Neuronal stem cell (in vitro differentiated cells): ENCODE measurements at regions not wholly inside any gene's neighbourhood (a gene's known extent, or its start where the extent isn't known, plus 50 kb on each side); places are given as distances from the start of the nearest gene placed in this dataset.

Source experiments
- DNase-seq: peaks from one replicate; pipeline ENCODE4 v3.0.0-alpha.2; 2013; ENCODE audit warnings: low spot score
- H2AFZ ChIP-seq: one replicate; pipeline ENCODE4 v1.6.1; 2013; ENCODE audit warnings: mild to moderate bottlenecking, low read length, inconsistent platforms
- H2AK5ac ChIP-seq: 2 replicates; pipeline ENCODE4 v1.6.1; 2013; ENCODE audit warnings: low read depth, mild to moderate bottlenecking, inconsistent platforms, low read length, moderate library complexity, mixed read lengths
- H2BK120ac ChIP-seq: 2 replicates; pipeline ENCODE4 v1.6.1; 2013; ENCODE audit warnings: low read depth, mild to moderate bottlenecking, inconsistent platforms, low read length, moderate library complexity, mixed read lengths
- H2BK12ac ChIP-seq: one replicate; pipeline ENCODE4 v1.6.1; 2013; ENCODE audit warnings: low read length, inconsistent platforms
- H2BK15ac ChIP-seq: 2 replicates; pipeline ENCODE4 v1.6.1; 2013; ENCODE audit warnings: mild to moderate bottlenecking, low read length, inconsistent platforms, mixed read lengths
- H2BK5ac ChIP-seq: one replicate; pipeline ENCODE4 v1.6.1; 2013; ENCODE audit warnings: inconsistent platforms, mild to moderate bottlenecking, low read length, moderate library complexity
- H3K14ac ChIP-seq: one replicate; pipeline ENCODE4 v1.6.1; 2013; ENCODE audit warnings: low read length, inconsistent platforms
- H3K18ac ChIP-seq: 2 replicates; pipeline ENCODE4 v1.6.1; 2013; ENCODE audit warnings: low read length, inconsistent platforms
- H3K23ac ChIP-seq: 2 replicates; pipeline ENCODE4 v1.6.1; 2013; ENCODE audit warnings: low read depth, mild to moderate bottlenecking, mixed read lengths, low read length, inconsistent platforms; ENCODE audit not compliant: poor library complexity
- H3K27ac ChIP-seq: replicated peaks from 3 replicates; pipeline ENCODE4 v1.5.1; 2013; ENCODE audit warnings: low read length, inconsistent platforms
- H3K27me3 ChIP-seq, 3 experiments: 2 replicates each; pipeline ENCODE4 v1.6.1; 2013; ENCODE audit warnings: low read length in 3 of 3, mild to moderate bottlenecking in 2 of 3, inconsistent platforms in 1 of 3, low read depth in 1 of 3, mixed read lengths in 1 of 3, moderate library complexity in 1 of 3; ENCODE audit not compliant: control insufficient read depth in 3 of 3, insufficient read depth in 3 of 3
- H3K36me3 ChIP-seq, 2 donors: replicated peaks in 1 of 2; 2 replicates each; pipeline ENCODE4 v1.6.1; 2013; ENCODE audit warnings: low read length in 2 of 2; ENCODE audit not compliant: control insufficient read depth in 2 of 2, insufficient read depth in 2 of 2
- H3K4ac ChIP-seq: 2 replicates; pipeline ENCODE4 v1.6.1; 2013; ENCODE audit warnings: inconsistent platforms, mild to moderate bottlenecking, low read length, moderate library complexity
- H3K4me1 ChIP-seq, 2 donors: 1 replicate in 1 of 2; 2 replicates in 1 of 2; pipeline ENCODE4 v1.6.1; 2013; ENCODE audit warnings: low read length in 2 of 2, low read depth in 1 of 2; ENCODE audit not compliant: control insufficient read depth in 2 of 2, insufficient read depth in 1 of 2
- H3K4me2 ChIP-seq: one replicate; pipeline ENCODE4 v1.6.1; 2013; ENCODE audit warnings: mild to moderate bottlenecking, low read length, inconsistent platforms; ENCODE audit not compliant: insufficient read depth, poor library complexity, severe bottlenecking
- H3K4me3 ChIP-seq, 2 donors: 2 replicates each; pipeline ENCODE4 v1.5.1; 2013; ENCODE audit warnings: low read length in 2 of 2, mild to moderate bottlenecking in 2 of 2, inconsistent platforms in 1 of 2, moderate library complexity in 1 of 2
- H3K79me1 ChIP-seq: one replicate; pipeline ENCODE4 v1.6.1; 2013; ENCODE audit warnings: low read depth, mild to moderate bottlenecking, inconsistent platforms, low read length, moderate library complexity
- H3K9ac ChIP-seq: one replicate; pipeline ENCODE4 v1.6.1; 2013; ENCODE audit warnings: mild to moderate bottlenecking, low read depth, low read length, inconsistent platforms; ENCODE audit not compliant: poor library complexity
- H3K9me3 ChIP-seq, 2 donors: replicated peaks in 1 of 2; 2 replicates each; pipeline versions ENCODE3 to v1.6.1; 2013; ENCODE audit warnings: low read length in 2 of 2, mild to moderate bottlenecking in 2 of 2, inconsistent platforms in 1 of 2, low read depth in 1 of 2, mixed read lengths in 1 of 2, moderate library complexity in 1 of 2; ENCODE audit not compliant: control insufficient read depth in 2 of 2, insufficient read depth in 1 of 2
- H4K8ac ChIP-seq: one replicate; pipeline ENCODE4 v1.6.1; 2013; ENCODE audit warnings: low read depth, mild to moderate bottlenecking, inconsistent platforms, low read length, moderate library complexity
- H4K91ac ChIP-seq: one replicate; pipeline ENCODE4 v1.6.1; 2013; ENCODE audit warnings: low read length, low read depth, mild to moderate bottlenecking, inconsistent platforms; ENCODE audit not compliant: poor library complexity
- WGBS, 2 donors: extraction: QIAGEN DNeasy Blood & Tissue Kit; methylation state at CpG; one replicate each; pipeline ENCODE4 v1.1.7; 2013; ENCODE audit warnings: missing lambda C conversion rate in 2 of 2, mixed read lengths in 1 of 2; ENCODE audit not compliant: insufficient read length in 2 of 2, insufficient replicate concordance in 1 of 2; ENCODE audit errors: extremely low coverage in 2 of 2; 5-methylcytosine and 5-hydroxymethylcytosine counted together

- Histone ChIP-seq H2BK5ac (no peak overlapping the region), H2BK12ac (no peak overlapping the region), H3K27ac (peak overlapping the region; percentile 69), H4K91ac (no peak overlapping the region), H3K79me1 (no peaks in the 10 kb centered on the region), H3K27me3 (no peaks in the 10 kb centered on the region), H3K4ac (no peak overlapping the region), H3K4me2 (no peak overlapping the region), H3K9me3 (no peaks in the 10 kb centered on the region), H4K8ac (no peak overlapping the region), H2BK15ac (no peak overlapping the region), H3K4me3 (no peak overlapping the region), H3K18ac (peak overlapping the region; percentile 73), H2AK5ac (no peak overlapping the region), H2AFZ (no peak overlapping the region), H3K4me1 (peaks cover 0 to 19% of the 10 kb centered on the region in 2 donors), H2BK120ac (no peak overlapping the region), H3K23ac (no peak overlapping the region), H3K14ac (no peak overlapping the region), H3K36me3 (no peaks in the 10 kb centered on the region), H3K9ac (no peak overlapping the region)
- no peak for DNase-seq
- WGBS, 2 donors, result no CpG with 5 or more reads among the region's 1 CpG
These were observed 92.9 kb upstream of the ISX start for GRCh38 chr22:34973016-34973415.

- no peak overlapping the region for H4K8ac ChIP-seq
- no peak overlapping the region for H2BK120ac ChIP-seq
- H2AK5ac ChIP-seq, result no peak overlapping the region
- peak overlapping the region; percentile 21 for H3K27ac ChIP-seq
- WGBS, 2 donors, result no CpG with 5 or more reads among the region's 2 CpGs
- H3K27me3 ChIP-seq, result no peaks in the 10 kb centered on the region
- no peak overlapping the region for H2BK5ac ChIP-seq
- H3K9me3 ChIP-seq, result no peaks in the 10 kb centered on the region
- H3K4me2 ChIP-seq, result no peak overlapping the region
- no peak overlapping the region for H3K14ac ChIP-seq
- no peak overlapping the region for H2BK12ac ChIP-seq
- peaks cover 0 to 18% of the 10 kb centered on the region in 2 donors for H3K4me1 ChIP-seq
- H3K79me1 ChIP-seq, result no peaks in the 10 kb centered on the region
- DNase-seq, result no peak
- H2AFZ ChIP-seq, result no peak overlapping the region
- no peak overlapping the region for H3K4me3 ChIP-seq
- H4K91ac ChIP-seq, result no peak overlapping the region
- no peak overlapping the region for H2BK15ac ChIP-seq
- no peak overlapping the region for H3K23ac ChIP-seq
- peak overlapping the region; percentile 54 for H3K18ac ChIP-seq
- H3K9ac ChIP-seq, result no peak overlapping the region
- H3K4ac ChIP-seq, result no peak overlapping the region
- H3K36me3 ChIP-seq, result no peaks in the 10 kb centered on the region
These were observed 92.0 kb upstream of the ISX start for GRCh38 chr22:34973926-34974325.

GRCh38 chr22:34975721-34976120 lies 90.2 kb upstream of the ISX start:
- Histone ChIP-seq H2AFZ (no peak overlapping the region), H3K4me1 (peaks cover 0 to 17% of the 10 kb centered on the region in 2 donors), H3K36me3 (no peaks in the 10 kb centered on the region), H3K79me1 (no peaks in the 10 kb centered on the region), H3K4ac (no peak overlapping the region), H2AK5ac (no peak overlapping the region), H3K4me2 (no peak overlapping the region), H4K91ac (no peak overlapping the region), H3K9ac (no peak overlapping the region), H3K18ac (no peak overlapping the region), H3K14ac (no peak overlapping the region), H2BK15ac (no peak overlapping the region), H2BK12ac (no peak overlapping the region), H3K4me3 (no peak overlapping the region), H4K8ac (no peak overlapping the region), H3K27ac (no peak overlapping the region), H3K27me3 (no peaks in the 10 kb centered on the region), H3K23ac (no peak overlapping the region), H2BK5ac (no peak overlapping the region), H3K9me3 (no peaks in the 10 kb centered on the region), H2BK120ac (no peak overlapping the region)
- no peak for DNase-seq
- no CpG with 5 or more reads among the region's 1 CpG for WGBS, 2 donors

- Histone ChIP-seq H2BK120ac (no peak overlapping the region), H3K27ac (no peak overlapping the region), H4K91ac (no peak overlapping the region), H3K4me1 (peaks cover 0 to 17% of the 10 kb centered on the region in 2 donors), H2AFZ (no peak overlapping the region), H3K23ac (no peak overlapping the region), H3K27me3 (no peaks in the 10 kb centered on the region), H3K36me3 (no peaks in the 10 kb centered on the region), H3K4me3 (no peak overlapping the region), H2BK5ac (no peak overlapping the region), H3K79me1 (no peaks in the 10 kb centered on the region), H2BK15ac (no peak overlapping the region), H3K18ac (no peak overlapping the region), H3K4ac (no peak overlapping the region), H3K4me2 (no peak overlapping the region), H2AK5ac (no peak overlapping the region), H3K9ac (no peak overlapping the region), H3K9me3 (no peaks in the 10 kb centered on the region), H3K14ac (no peak overlapping the region), H2BK12ac (no peak overlapping the region), H4K8ac (no peak overlapping the region)
- WGBS, 2 donors, result no CpG with 5 or more reads among the region's 4 CpGs
- DNase-seq, result no peak
These were observed 89.5 kb upstream of the ISX start for GRCh38 chr22:34976474-34976873.
